HG03432 (cell line): ENCODE measurements at regions not wholly inside any gene's neighbourhood (a gene's known extent, or its start where the extent isn't known, plus 50 kb on each side); places are given as distances from the start of the nearest gene placed in this dataset.

Experiments used
- ATAC-seq: cut with Tn5 transposase; IDR thresholded peaks from one replicate; pipeline ENCODE4 v1.9.1; 2021; ENCODE audit warnings: mild to moderate bottlenecking, moderate library complexity; ENCODE audit not compliant: unreplicated experiment

DNA sequence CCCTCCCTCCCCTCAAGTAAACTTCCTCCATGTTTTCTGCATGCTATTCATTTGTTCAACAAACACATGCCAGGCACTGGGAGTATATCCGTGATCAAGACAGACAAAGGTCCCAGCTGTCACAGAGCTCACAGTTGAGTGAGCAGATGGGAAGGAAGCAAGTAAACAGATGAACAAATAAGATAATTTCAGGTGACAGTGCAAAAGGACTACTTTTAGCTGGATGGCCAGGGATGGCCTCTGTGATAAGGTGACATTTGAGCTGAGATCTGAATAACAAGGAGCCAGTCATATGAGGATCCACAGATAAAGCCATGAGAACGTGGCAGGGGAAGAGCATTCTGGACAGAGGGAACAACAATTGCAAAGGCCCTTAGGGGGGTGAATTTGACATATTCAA, 121.7 kb upstream of the RAD23B start:
- ATAC-seq = no peak

DNA sequence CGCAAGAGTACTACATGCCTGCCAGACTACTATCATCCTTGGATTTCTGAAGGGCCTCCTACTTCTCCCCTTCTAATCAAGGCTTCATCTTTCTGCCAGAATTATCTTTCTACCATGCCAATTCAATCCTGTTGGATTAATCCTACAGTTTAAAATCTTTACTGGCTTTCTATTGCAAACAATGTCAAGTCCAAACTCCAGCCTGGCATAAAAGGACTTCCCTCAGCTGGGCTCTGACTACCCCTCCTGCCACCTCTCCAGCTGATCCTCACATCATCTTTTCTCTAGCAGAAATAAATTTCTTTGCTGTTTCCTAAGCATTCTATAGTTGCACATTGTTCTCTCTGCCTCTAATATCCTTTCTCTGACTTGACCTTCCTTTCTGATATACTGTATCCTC, 119.7 kb upstream of the RAD23B start:
- no peak for ATAC-seq

DNA sequence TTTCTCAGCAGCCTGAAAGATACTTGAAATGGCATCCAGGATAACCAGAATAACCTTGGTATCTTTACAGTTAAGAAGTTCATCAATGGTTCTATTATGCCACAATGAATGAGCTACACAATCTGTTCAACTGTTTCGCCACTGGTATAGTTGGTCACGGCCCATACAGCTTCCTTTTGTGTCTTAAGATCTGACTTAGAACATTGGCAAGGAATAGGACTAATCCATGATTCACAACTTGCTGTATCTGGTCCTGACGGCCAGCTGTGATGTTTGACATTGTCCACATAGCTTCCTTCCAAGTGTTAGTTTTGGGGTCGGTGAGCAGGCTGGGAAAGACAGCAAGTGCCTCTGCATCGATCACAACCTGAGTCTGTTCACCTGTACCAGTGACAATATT, 113.3 kb upstream of the RAD23B start:
- ATAC-seq = no peak

DNA sequence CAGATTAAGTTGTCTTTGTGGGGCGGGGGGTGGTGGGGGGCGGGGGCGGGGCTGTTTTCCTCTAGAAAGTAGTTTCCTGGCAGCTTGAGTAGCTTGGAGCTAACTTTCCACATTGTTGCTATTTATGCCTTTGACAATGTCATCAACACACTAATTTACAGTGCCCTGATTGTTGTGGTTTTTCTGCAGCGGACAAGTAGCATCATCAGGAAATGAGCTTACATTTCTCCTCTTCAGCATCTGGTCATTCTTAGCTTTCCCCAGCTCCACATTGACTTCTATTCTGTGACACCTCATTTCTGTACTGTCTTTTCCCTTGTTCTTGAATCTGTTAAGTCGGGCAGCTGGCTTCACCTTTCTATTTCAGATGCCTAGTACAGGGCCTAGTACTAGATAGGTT, 112.3 kb upstream of the RAD23B start:
- ATAC-seq = no peak

DNA sequence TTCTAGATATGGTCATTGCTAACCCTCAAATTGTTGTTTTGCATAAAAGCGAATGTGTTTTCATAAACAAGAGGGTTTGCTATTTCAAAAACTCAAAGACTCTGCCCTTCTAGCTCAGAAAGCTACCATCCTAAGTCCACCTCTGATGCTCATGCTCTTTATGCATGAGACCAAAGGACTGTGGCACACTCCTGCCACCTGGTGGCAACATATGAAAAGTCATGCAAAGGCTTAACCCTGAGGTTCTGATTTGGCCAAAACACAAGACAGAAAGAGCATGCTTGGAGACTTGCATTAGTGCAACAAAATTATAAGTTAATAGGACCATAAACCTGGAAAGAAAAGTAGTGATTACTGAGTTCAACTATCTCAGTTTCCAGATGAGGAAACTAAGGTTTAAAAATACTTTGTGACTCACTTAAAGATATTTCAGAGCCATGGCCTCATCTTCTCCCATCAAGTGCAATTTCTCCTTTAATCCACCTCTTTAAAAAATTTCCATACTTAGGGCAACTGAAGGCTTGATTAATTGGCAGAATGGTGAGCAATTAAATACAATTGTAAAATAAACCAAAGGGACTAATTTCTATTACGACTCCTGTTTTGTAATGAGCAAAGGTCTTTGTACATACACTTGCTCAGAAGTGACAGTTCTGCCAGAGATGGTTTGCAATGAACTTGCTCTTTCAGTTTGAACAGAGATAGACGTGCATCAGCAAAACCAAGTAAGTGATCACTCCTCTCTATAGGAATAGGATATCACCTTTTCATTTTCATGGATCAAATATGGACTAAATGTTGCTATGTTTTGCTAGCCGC, 110.7 kb upstream of the RAD23B start:
- ATAC-seq = peak; percentile 57

DNA sequence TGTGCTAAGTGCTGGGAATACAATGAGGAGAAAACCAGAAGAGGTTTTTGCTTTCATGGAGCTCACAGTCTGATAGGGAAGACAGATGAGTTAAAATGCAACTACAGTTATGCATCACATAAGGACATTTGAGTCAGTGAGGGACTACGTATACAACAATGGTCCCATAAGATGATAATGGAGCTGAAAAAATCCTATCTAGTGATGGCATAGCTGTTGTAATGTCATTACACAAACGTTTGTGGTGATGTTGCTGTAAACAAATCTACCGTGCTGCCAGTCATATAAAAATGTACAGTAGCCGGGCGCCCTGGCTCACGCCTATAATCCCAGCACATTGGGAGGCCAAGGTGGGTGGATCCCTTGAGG, 110.1 kb upstream of the RAD23B start:
- ATAC-seq = peak; percentile 60

DNA sequence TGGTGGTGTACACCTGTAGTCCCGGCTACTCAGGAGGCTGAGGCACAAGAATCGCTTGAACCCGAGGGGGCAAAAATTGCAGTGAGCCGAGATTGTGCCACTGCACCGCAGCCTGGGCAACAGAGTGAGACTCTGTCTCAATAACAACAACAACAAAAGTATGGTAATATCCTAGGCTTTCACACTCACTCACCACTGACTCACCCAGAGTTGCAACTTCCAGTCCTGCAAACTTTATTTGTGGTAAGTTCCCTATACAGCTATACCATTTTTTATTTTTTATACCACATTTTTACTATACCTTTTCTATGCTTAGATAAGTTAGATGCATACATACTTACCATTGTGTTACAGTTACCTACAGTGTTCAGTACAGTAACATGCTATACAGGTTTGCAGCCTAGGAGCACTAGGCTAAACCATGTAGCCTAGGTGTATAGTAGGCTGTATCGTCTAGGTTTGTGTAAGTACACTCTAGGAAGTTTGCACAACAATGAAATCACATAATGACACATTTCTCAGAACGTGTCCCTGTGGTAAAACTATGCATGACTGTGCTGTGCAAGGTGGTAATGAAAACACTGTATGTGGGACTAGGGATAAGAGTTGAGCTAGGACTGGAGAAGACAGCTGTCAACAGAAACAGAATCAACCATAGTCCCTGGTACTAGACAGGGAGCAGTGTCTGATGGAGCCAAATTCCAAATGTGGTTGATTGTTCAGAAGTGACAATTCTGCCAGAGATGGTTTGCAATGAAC, 109.5 kb upstream of the RAD23B start:
- peak; percentile 19 for ATAC-seq

DNA sequence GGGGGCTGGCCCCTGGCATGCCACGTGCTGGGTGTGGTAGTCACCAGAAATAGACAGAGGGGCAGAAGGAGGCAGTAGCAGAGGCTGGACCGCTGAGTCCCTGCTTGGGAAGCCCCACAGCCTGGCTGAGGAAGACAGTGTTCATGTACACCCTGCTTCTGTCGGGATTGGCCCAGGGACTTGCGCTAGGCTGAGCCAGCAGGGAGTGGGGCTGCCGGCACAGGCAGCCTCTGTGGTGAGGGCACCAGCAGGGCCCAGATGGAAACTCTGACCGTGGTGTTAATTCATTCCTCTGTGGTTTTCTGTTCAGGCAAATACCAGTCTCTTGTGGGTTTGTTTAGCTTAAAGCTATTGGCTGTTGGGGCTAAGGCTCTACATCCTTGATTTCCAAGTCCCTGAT, 108.6 kb upstream of the RAD23B start:
- peak; percentile 29 for ATAC-seq

DNA sequence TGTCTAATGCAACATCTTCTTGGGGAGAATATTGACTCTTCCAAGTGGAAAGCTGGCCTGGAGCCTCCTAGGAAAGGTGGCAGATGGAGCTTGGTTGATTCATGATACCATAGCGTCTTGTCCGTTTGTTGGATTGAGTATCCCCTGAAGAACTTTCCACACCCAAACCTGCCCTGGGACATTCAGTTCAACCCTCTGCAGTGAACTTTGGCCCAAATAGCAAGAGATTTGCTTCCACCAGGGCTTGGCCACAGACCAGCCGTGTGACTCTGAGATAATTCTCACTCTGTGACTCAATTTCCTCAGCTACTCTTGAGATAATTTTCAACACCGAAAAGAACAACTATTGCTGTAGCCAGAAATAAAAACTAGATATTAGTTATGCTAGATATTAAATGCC, 108.0 kb upstream of the RAD23B start:
- ATAC-seq = no peak

DNA sequence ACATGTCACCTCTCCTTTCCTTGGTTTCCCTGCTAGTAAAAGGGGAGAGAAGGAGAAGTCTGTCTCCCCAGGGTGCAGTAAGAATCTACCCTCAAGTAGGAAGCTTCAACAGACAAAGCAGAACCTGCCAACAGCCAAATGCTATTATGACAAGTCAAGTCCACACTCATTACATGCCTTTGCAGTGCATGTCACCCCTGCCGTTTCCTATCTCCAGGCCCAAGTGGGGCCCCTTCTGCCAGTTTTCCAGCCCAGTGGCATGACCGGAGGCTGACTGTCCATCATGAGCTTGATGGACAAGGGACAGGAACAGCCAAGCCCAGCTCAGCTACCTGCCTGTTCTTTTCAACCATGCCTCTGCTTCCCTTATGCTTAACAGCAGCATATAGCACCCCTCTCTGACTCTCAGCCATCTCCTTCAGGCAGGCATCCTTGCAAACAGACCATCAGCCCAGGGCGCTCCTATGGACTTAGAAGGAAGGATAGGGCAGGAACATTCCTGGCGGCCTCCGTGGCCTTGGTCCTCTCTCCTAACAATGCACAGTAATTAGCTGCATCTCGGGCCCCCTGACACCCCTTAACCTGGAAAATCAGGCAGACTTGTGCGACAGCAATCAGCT, 107.2 kb upstream of the RAD23B start:
- ATAC-seq = no peak

DNA sequence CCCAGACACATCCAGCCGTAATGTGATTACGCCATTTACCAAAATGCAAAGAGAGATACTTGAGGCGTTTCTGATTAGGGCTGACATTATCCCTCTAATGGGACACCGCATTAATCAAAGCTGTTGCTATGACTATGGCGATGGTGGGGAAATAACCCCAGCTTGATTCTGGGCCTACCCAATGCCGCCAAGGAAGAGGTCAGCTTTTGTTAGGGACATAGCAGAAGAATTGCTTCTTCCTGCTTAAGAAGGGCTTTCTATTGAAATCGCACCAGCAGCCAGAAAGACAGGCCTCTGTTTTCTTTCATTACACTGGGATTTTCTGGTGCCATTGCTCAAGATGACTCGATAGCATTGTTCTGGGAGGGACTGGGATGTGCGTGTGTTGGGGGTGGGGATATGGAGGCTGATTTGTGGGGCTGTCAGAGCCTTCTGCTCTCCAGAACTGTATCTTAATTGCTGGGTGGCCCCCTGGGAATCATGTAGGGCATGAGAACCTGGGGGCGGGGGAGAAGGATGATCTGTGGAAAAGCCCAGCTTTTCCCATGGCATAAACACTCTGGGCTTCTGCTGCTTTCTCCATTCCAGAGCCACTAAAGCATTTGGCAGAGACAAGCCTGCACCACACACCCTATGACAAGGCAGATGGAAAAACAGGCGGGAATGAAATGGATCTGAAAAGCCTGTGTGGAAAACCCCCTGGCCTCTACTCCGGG, 106.5 kb upstream of the RAD23B start:
- ATAC-seq = no peak

DNA sequence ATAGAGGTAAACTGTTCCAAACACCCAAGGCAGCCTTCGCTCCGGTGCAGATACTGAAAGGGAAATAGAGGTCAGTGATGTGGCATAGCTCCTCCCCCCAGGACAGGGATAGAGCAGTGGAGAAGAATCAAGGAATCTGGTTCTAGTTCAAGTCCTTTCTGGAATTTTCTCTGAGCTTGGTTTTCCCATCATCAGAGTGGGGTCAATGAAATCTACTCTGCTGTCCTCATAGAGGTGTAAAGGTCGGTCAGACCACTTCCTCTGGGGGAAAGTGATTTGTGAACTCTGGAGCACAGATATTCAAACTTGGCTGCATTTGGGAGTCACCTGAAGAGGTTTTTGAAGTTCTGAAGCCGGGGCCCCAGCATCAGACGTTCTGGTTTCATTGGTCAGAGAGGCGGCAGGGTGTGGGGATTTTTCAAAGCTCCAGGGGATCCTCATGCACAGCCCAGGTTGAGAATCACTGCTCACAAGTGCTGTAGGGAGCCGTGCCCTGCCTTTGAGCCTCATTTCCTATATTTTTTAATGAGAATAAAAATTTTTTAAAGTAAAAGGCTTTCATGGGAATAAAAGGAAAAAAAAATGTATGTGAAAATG, 105.7 kb upstream of the RAD23B start:
- peak; percentile 57 for ATAC-seq

DNA sequence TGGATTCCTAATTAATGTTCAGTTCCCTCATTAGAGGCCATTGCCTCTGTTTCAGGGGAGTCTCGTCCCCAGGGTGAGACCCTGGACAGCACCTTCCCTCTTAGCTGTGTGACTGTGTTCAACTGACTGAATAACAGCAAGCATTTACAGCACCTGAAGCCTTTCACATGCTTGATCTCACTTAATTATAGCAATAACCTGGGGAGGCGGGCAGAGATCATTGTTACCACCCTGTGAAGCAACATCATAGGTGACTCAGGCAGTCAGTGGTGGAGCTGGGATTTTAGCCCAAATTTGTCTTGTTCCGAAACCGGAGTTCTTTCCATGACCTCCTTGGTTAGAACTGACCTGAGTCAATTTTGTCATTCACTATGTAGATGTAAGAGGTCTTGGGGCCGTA, 105.2 kb upstream of the RAD23B start:
- no peak for ATAC-seq

DNA sequence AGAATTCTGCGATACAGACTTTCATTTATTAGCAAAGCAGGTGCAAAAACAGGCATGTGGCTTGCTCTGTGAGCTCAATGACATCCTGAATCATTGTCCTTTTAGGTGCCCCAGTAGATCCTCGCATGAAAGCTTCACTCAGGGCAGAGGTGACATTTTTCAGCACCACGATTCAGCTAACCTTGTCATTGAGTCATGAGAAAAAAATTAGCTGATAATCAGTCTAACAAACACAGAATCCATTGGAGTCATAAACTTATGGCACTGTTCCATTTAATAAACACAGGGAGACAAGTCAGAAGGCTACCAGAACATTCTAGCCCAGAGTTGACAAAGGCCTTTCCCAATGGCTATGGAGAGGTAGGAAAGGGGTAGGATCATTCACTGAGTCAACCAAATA, 104.8 kb upstream of the RAD23B start:
- ATAC-seq = no peak

DNA sequence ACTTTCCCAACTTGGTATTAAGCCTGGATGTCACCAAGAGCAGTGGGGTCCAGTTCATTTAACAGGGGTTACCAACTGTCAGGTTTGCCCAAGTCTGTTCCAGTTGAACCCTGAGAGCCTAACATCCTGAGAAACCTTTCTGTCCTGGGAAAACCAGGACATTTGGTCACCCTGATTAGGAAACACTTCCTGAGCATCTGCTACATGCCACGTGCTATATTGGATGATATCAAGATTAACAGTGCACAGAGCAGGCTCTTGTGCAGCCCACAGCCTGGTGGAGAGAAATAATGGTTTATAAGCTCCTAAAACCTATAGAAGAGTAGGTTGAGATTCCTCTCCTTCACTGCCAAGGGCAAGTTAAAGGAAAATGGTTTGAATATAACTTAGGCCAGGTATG, 102.9 kb upstream of the RAD23B start:
- ATAC-seq = no peak

DNA sequence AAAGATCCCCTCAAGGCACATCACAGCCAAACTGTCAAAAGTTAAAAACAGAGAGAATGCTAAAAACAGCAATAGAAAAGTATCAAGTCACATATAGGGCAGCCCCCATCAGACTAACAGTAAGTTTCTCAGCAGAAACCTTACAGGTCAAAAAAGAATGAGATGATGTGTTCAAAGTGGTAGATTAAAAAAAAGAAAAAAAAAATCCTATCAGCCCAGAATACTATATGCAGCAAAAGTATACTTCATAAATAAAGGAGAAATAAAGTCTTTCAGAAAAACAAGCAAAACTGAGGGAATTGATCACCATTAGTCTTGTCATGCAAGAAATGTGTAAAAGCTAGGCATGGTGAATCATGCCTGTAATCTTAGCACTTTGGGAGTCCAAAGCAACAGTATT, 99.9 kb upstream of the RAD23B start:
- no peak for ATAC-seq

DNA sequence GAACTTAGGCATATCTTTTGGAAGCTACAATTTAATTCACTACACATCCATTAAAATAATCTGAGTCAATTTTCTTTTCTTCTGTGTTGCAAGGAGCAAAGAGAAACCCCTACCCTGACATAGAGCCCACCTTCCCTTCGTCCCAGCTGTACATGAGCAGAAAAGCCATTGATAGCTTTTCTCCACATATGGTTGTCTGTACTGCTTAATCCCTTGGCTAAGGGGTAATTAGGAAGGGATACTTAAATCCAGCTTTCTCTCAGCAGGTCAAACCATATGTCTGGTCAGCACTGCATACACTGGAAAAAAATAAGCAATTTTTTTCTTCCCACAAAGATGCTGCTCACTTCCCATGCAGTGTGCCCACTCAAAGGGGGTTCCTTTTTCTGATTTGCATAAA, 94.7 kb upstream of the RAD23B start:
- no peak for ATAC-seq

DNA sequence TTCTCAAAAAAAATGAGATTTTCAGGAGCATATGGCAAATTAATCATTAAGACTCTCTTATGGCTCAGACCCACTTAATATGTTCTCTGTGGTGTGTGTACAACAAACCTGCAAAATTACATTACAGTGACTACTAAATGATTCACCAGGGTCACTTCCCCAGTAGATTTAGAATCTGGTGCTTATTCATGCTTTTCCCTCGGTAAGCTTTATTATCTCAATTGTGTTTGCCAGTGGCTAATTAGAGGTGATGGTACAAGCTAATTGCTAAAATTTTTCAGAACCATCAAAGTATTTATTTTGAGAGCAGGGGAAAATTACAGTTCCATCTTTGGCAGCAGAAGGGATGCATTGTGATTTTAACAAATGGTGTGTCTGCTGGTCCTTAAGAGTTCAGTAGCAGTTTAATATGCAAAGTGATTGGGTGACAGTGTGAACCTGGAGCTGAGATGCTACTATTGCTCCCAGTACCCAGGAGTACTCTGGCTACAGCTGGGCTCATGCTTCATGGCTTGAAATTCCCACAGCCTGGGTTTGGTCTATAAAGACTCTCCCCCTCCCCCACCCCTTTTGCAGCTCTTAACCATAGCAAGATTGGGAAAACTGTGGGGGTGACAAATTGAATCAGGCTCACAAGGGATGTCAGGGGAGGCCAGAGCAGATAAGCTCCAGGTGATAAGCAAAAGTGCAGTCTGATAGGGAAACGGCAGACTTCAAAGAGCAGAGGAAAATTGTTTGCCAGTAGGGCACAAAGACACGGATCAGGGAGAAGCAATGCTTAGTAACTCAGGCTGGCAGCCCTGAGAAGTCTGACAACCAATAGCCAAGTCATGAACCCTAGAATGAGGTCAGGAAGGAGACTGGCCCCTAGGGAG, 92.8 kb upstream of the RAD23B start:
- no peak for ATAC-seq

DNA sequence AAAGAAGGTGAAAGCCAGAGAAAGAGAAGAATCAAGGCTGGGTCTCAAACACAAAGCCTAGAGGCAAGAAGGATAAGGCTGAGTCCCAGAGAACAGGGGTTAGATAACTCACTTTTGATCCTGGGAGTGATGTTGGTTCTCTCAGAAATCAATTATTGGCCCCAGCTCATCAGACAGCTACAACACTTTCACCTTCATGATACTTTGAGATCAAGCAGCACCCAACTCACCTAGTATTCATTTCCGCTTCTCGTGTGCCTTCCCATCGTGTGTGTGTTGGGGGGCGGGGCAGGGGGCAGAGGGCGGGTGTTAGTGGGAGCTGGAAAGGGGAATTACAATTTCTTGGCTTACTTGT, 92.2 kb upstream of the RAD23B start:
- no peak for ATAC-seq

DNA sequence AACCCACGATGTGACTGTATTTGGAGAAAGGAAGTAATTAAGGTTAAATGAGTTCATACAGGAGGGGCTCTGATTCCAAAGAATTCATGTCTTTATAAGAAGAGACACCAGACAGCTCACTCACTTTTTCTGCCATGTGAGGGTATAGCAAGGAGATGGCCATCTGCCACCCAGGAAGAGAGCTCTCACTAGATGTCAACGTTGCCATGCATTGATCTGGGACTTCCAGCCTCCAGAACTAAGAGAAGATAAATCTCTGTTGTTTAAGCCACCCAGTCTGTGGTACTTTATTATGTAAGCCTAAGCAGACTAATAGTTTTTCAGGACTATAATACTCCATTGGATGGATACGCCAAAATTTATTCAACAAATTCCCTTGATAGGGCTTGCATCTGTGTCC, 89.8 kb upstream of the RAD23B start:
- no peak for ATAC-seq
